HG02759 (cell line): ENCODE measurements at regions not wholly inside any gene's neighbourhood (a gene's known extent, or its start where the extent isn't known, plus 50 kb on each side); places are given as distances from the start of the nearest gene placed in this dataset.

Experiments
- ATAC-seq: cut with Tn5 transposase; IDR thresholded peaks from one replicate; pipeline ENCODE4 v1.9.1; 2021; ENCODE audit warnings: mild to moderate bottlenecking, moderate library complexity; ENCODE audit not compliant: unreplicated experiment

DNA sequence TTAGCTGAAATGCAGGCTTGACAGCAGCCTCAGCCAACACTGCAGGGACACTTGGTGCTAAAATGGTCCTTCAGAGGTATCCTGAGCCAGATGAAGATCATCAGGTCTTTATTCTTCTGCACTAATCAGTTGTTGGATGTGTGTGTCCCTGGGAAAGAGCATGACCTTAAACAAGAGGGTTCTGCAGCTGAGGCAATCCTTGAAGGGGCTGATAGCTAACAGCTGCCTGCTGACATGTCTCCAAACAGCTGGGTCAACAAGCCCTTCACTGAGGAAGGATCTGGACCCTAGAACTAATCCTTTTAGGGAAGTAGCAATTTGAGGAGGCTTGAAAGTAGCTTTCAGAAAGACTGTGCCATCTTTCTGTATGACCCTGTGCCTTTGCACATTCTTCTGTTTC lies 376.3 kb upstream of the ACTBL2 start:
- ATAC-seq, result no peak

DNA sequence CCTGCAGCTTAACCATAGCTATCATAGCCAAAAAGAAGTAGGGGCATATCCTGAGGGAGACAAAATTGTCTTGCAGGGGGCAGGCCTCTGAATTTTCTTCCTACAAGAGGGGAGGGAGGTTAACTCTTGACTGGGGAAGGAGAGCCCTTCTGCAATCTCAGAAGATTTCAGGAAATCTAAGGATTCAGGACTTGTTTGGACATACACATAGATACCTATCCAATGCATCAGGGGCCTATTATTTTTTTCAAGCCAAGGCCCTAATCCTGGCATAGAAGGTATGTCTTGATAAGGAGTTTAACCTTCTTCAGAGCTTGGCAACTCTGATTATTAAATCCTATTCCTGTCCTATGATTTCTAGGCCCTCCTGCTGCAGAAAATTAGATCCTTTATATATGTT lies 375.1 kb upstream of the ACTBL2 start:
- ATAC-seq, result no peak

- ATAC-seq, result no peak
Observed at GRCh38 chr5:57855831-57856230, 373.2 kb upstream of the ACTBL2 start.

DNA sequence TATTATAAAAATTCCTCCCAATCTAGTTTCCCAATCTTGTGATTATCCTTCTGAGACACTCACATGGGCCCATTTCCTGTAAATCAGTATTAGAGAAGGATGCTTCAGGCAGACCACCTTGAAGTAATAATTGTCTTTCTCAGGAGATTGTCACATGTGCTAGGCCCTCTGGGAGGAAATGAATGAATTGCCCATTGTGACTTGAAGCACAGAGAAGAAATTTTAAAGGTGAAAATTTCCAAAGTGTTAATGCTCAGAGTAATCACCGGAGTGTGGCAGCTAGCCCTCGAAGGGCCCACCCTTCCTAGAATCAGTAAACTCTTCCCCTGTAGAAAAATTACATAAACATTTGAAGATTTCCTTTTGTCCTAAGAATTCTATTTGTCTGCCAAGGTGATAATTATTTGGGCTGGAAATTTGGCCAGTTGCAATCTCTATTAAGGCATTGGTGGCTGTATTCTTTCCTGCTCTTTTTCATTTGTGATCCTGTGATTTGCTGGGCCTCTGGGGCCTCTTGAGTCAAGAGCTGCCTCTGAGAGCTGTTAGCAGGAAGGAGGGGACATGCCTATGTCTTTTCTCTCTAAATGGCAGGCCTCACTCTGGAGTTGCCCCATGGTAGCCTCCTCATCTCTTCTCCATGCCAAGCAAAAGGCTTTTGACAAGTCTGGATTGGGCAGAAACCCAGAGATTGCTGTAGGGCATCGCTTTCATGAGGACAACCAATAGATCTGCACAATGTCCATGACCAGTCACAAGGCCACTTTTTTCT lies 371.5 kb upstream of the ACTBL2 start:
- no peak for ATAC-seq

- no peak for ATAC-seq
Observed at GRCh38 chr5:57850109-57850508, 367.5 kb upstream of the ACTBL2 start.

GRCh38 chr5:57845025-57845424 lies 362.4 kb upstream of the ACTBL2 start:
- no peak for ATAC-seq

DNA sequence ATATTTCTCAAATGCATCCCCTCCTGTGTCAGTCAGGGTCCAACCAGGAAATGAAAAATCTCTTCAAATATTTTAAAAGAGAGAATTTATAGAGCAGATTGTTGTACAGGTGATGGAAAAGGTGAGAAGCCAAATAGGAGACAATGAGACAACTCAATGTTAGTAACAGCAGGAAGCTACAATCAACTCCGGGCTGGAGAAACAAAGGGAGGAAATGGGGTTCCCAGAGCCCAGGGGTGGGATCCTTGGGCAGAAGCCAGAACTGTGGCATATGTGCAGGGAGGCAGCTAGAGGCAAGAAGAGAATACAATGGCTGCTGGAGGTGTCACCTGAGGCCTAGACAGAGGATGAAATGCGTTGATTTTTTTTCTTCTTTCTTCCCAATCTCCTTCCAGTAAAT lies 361.8 kb upstream of the ACTBL2 start:
- ATAC-seq, result no peak

GRCh38 chr5:57843059-57843367 lies 360.4 kb upstream of the ACTBL2 start:
- ATAC-seq, result no peak

- no peak for ATAC-seq
Observed at GRCh38 chr5:57842364-57843058, 359.9 kb upstream of the ACTBL2 start.

DNA sequence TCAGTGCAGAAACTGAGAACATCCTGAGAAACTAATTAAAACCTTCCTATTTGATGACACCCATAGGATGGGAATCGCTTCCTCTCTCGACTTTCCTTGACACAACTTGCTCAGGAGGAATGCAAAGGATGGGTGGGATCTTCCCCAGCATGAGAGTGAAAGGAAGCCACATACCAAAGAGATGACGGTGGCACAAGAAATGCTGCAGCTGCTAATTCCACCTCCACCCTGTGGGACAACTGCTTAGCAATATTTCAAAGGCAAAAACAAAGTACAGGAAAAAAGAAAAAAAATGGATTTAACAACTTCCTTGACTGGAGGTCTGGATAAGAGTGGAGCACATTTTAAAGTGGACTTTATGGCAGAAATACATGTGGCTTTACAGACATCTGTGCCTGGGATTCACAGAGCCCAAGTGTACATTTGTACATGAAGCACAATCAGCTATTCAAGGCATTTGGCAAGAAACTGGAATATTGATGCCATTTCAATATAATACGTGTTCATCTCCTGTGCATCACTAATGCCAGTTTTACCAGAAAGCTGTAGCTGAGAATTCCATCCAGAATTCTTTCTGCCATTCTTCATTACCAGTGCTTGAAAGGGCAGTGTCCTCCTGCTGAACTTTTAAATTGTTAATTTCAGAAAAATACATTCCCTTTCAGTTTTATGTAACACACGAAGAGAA lies 359.2 kb upstream of the ACTBL2 start:
- ATAC-seq, result no peak

DNA sequence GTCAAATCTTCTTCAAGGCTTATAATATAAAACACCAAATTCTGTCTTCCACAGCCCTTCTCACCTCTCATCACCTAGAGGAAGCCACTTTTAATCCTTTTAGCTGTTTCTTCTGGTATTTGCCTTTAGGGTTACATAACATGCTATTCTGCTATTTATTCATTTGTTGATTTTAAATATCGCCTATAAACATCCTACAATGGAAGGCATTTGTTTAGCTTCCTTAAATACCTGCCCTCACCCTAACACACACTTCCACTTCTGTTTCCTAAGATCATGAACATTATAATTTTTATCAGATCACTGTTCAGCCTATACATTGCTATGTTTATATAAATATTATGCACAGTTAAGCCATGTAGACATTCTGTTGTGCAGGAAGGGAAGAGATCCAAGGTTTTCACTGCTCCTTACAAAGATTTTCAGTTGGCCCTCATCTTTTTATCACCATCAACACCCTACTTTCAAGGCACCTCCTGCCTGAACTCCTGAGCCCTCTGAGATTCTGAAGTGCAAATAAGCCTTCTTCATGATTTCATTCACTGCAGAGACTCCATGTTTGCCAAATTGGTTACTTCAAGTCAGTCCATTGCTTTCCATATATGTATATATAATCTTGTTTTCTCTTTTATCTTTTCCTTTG lies 356.9 kb upstream of the ACTBL2 start:
- no peak for ATAC-seq

- ATAC-seq, result no peak
Observed at GRCh38 chr5:57839025-57839424, 356.4 kb upstream of the ACTBL2 start.

DNA sequence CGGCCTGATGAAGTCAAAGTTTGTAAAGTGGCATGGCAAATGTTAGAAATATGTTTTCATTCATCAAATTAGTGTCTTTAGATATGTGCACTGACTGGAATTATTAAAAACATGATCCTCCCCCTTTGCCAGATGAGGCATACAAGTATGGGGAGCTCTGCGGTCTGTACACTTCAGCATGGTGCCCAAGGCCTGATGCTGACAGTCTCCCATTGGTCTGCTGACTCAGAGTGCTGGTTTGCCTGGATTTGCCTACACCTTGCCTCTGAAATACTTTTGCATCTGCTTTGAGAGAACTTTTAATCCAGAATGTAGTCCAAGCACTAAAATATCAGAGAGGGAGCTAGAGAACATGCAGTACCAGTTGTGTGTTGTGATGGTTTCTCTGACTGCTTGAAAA lies 354.3 kb upstream of the ACTBL2 start:
- no peak for ATAC-seq

- ATAC-seq, result no peak
Observed at GRCh38 chr5:57836331-57836730, 353.7 kb upstream of the ACTBL2 start.

GRCh38 chr5:57834829-57835608 lies 352.4 kb upstream of the ACTBL2 start:
- ATAC-seq, result no peak

DNA sequence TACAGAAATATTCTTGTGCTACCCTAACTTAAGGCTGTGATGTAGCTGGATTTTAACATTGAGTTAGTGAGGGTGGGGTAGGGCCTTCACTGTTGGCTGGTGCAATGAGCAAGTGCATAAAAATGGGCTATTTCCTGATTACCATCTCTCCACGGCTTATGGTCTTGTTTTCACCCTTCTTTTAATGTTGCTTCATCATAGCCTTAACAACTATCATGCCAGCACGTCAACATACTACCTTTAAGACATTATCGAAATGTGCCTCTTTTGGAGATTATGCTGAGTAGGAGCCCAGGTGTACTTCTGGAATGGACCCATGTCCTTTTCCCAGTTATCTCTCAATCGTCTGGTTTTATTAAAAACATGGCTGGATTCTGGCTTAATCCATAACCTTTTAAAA lies 350.9 kb upstream of the ACTBL2 start:
- no peak for ATAC-seq

DNA sequence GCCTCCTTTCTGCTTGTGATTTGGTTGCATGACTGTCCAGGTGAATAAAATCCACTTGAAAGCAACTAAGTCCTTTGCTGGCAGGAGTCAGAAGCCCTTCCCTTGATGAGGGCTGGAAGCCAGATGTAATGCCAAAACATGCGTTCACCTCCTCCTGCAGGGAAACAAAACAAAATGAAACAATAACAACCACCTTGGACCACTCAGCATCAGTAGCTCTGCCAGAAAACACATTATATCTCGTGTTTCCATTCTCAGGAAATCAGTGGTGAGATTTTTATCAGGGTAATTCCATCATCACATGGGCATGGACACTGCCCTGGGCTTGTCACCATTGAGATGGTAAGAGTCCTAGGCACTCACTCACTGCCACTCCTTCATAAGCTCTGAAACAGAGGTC lies 350.3 kb upstream of the ACTBL2 start:
- ATAC-seq, result no peak

GRCh38 chr5:57831932-57832331 lies 349.3 kb upstream of the ACTBL2 start:
- ATAC-seq, result no peak

- ATAC-seq, result no peak
Observed at GRCh38 chr5:57831090-57831489, 348.5 kb upstream of the ACTBL2 start.

DNA sequence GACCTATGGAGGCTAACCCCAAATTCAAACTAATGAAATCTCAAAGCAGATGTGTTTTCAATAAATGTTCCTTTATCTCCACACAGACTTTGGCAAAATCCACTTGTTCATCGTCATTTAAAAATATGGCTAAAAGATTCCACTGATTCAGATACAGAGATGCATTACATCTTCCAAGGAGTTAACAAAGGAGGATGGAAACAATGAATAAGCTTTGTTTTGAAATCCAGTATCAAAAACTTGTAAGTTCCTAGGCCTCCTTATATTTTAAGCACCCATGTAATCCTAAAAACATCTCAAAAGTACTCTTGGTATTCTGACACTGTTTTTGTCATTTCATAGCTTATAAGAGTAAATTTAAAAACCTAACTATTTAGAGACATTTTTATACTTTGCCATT lies 345.6 kb upstream of the ACTBL2 start:
- ATAC-seq, result no peak
